Panc1 (cell line): ENCODE measurements at regions not wholly inside any gene's neighbourhood (a gene's known extent, or its start where the extent isn't known, plus 50 kb on each side); places are given as distances from the start of the nearest gene placed in this dataset.

ENCODE experiments used
- ATAC-seq: fragments of 200-7000 bp; cut with Tn5 transposase; 2 replicates; pipeline ENCODE4 v1.9.1; 2020; ENCODE audit warnings: mild to moderate bottlenecking, moderate library complexity
- BruUV-seq: library from RNA; stranded (reverse); fragments of 400-500 nt; replicated peaks from 2 replicates; lab custom pipeline; 2021; lab: Mats Ljungman, UMichigan
- CTCF ChIA-PET: fragments of 300-600 bp; sonication (Branson Sonifier 250); formaldehyde crosslinking; loops from one replicate; lab custom pipeline; 2022; ENCODE audit warnings: antibody characterized with exemption; lab: Charles Lee
- POLR2A ChIA-PET: fragments of 300-600 bp; sonication (Branson Sonifier 250); formaldehyde crosslinking; loops from one replicate; lab custom pipeline; 2022; ENCODE audit warnings: antibody characterized with exemption; lab: Charles Lee
- DNase-seq: peaks from one replicate; pipeline ENCODE4 v3.0.0-alpha.2; 2010; ENCODE audit warnings: low read depth, low spot score
- H3K27ac ChIP-seq: 2 replicates; pipeline ENCODE4 v1.5.1; 2011; ENCODE audit warnings: mild to moderate bottlenecking, low read length, inconsistent platforms
- H3K27me3 ChIP-seq: fragments of 200-500 bp; sonication (Bioruptor generic); 2 replicates; pipeline ENCODE4 v1.6.0; 2014; ENCODE audit warnings: low read length, inconsistent platforms; ENCODE audit not compliant: control insufficient read depth, insufficient read depth
- H3K36me3 ChIP-seq: fragments of 200-500 bp; sonication (Bioruptor generic); 2 replicates; pipeline ENCODE4 v1.5.1; 2014; ENCODE audit warnings: inconsistent platforms, mild to moderate bottlenecking, low read length, moderate library complexity; ENCODE audit not compliant: control insufficient read depth, insufficient read depth
- H3K4me1 ChIP-seq: 2 replicates; pipeline ENCODE4 v1.5.1; 2011; ENCODE audit warnings: inconsistent platforms, mild to moderate bottlenecking, low read length, moderate library complexity; ENCODE audit not compliant: control insufficient read depth, insufficient read depth
- H3K4me3 ChIP-seq, 2 experiments: 2 replicates each; pipeline ENCODE4 v1.5.1; 2011 to 2012; ENCODE audit warnings: low read depth in 2 of 2, low read length in 2 of 2, mild to moderate bottlenecking in 2 of 2, inconsistent platforms in 1 of 2, moderate library complexity in 1 of 2
- H3K9me3 ChIP-seq: fragments of 200-500 bp; sonication (Bioruptor generic); 2 replicates; pipeline ENCODE4 v1.5.1; 2014; ENCODE audit warnings: low read depth, mild to moderate bottlenecking, inconsistent platforms, low read length, moderate library complexity; ENCODE audit not compliant: control insufficient read depth, insufficient read depth
- CTCF ChIP-seq: fragments of 450-650 bp; IDR thresholded peaks from 2 replicates; pipeline ENCODE4 v1.5.1; 2017; ENCODE audit warnings: mild to moderate bottlenecking
- POLR2AphosphoS5 ChIP-seq: IDR thresholded peaks from 2 replicates; pipeline ENCODE4 v1.6.1; 2012; ENCODE audit warnings: mild to moderate bottlenecking, low read depth, low read length, moderate library complexity
- SIN3A ChIP-seq: IDR thresholded peaks from 2 replicates; pipeline ENCODE4 v1.6.1; 2012; ENCODE audit warnings: low read depth, mild to moderate bottlenecking, low read length, moderate library complexity, borderline replicate concordance; ENCODE audit not compliant: insufficient read depth
- TCF7L2 ChIP-seq: IDR thresholded peaks from 2 replicates; pipeline ENCODE4 v1.6.1; 2011; ENCODE audit warnings: mild to moderate bottlenecking, low read depth, low read length, inconsistent platforms
- in situ Hi-C: cut with HindIII; loops from 2 replicates; pipeline ENCODE4 v1.10.0; 2016; ENCODE audit warnings: low sequenced_read_pairs, low pct_unique_long_range_greater_than_20kb
- intact Hi-C: fragments of 100-400 bp; cut with micrococcal nuclease; formaldehyde crosslinking; loops from one replicate; pipeline ENCODE4 v1.10.0; 2022; ENCODE audit not compliant: unreplicated experiment
- TF ChIP-seq, protein P1 (sequence below), 2 experiments: IDR thresholded peaks; 2 replicates each; pipeline ENCODE4 v1.6.1; 2011 to 2012; ENCODE audit warnings: low read depth in 2 of 2, control low read depth in 1 of 2, low read length in 1 of 2, mild to moderate bottlenecking in 1 of 2, moderate library complexity in 1 of 2; ENCODE audit not compliant: insufficient read depth in 1 of 2

GRCh38 chr19:32165141-32165540 lies 180.3 kb upstream of the ZNF507 start:
- no peak overlapping the region for H3K4me3 ChIP-seq
- intact Hi-C loops, result no loop called here
- BruUV-seq, result no TSS peak
- H3K27me3 ChIP-seq, result peaks cover 13% of the 10 kb centered on the region
- POLR2A ChIA-PET, result no interaction called here
- H3K4me1 ChIP-seq, result no peaks in the 10 kb centered on the region
- H3K36me3 ChIP-seq, result no peaks in the 10 kb centered on the region; the same call in 1 of the 2 replicates
- in situ Hi-C loops, result no loop called here
- CTCF ChIA-PET, result no interaction called here
- H3K9me3 ChIP-seq, result no peaks in the 10 kb centered on the region
- TF ChIP-seq CTCF, result no peak
- TF ChIP-seq SIN3A, result no peak
- no peak for TF ChIP-seq POLR2AphosphoS5
- no peak for TF ChIP-seq TCF7L2
- TF ChIP-seq, protein P1, sequence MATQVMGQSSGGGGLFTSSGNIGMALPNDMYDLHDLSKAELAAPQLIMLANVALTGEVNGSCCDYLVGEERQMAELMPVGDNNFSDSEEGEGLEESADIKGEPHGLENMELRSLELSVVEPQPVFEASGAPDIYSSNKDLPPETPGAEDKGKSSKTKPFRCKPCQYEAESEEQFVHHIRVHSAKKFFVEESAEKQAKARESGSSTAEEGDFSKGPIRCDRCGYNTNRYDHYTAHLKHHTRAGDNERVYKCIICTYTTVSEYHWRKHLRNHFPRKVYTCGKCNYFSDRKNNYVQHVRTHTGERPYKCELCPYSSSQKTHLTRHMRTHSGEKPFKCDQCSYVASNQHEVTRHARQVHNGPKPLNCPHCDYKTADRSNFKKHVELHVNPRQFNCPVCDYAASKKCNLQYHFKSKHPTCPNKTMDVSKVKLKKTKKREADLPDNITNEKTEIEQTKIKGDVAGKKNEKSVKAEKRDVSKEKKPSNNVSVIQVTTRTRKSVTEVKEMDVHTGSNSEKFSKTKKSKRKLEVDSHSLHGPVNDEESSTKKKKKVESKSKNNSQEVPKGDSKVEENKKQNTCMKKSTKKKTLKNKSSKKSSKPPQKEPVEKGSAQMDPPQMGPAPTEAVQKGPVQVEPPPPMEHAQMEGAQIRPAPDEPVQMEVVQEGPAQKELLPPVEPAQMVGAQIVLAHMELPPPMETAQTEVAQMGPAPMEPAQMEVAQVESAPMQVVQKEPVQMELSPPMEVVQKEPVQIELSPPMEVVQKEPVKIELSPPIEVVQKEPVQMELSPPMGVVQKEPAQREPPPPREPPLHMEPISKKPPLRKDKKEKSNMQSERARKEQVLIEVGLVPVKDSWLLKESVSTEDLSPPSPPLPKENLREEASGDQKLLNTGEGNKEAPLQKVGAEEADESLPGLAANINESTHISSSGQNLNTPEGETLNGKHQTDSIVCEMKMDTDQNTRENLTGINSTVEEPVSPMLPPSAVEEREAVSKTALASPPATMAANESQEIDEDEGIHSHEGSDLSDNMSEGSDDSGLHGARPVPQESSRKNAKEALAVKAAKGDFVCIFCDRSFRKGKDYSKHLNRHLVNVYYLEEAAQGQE (IDR thresholded peaks at IDR 0.05; ENCODE audit: insufficient read depth in 1 of 2, low read depth in 2 of 2, low read length in 1 of 2), result no peak
- H3K27ac ChIP-seq, result no peak overlapping the region
- ATAC-seq, result no peak
- DNase-seq, result no peak

- H3K36me3 ChIP-seq, result no peaks in the 10 kb centered on the region; the same call in 1 of the 2 replicates
- in situ Hi-C loops (no loop called here), intact Hi-C loops (no loop called here)
- H3K9me3 ChIP-seq, result no peaks in the 10 kb centered on the region
- no peak overlapping the region for H3K27ac ChIP-seq
- ChIA-PET CTCF (no interaction called here), POLR2A (no interaction called here)
- peaks cover 16% of the 10 kb centered on the region for H3K27me3 ChIP-seq
- no peak for TF ChIP-seq POLR2AphosphoS5
- TF ChIP-seq SIN3A, result no peak
- TF ChIP-seq TCF7L2, result no peak
- TF ChIP-seq, protein P1 (IDR thresholded peaks at IDR 0.05; ENCODE audit: insufficient read depth in 1 of 2, low read depth in 2 of 2, low read length in 1 of 2), result no peak
- no peak for TF ChIP-seq CTCF
- H3K4me1 ChIP-seq, result no peaks in the 10 kb centered on the region
- H3K4me3 ChIP-seq, result no peak overlapping the region
- DNase-seq, result no peak
- BruUV-seq, result no TSS peak
- no peak for ATAC-seq
These were observed 179.7 kb upstream of the ZNF507 start for GRCh38 chr19:32165750-32166149.
